DMS153 (cell line): ENCODE measurements at regions not wholly inside any gene's neighbourhood (a gene's known extent, or its start where the extent isn't known, plus 50 kb on each side); places are given as distances from the start of the nearest gene placed in this dataset.
A peak's percentile ranks its signal among the peaks of the same experiment; 100 is the strongest.

Experiments used
- DNase-seq: peaks from one replicate; lab custom pipeline; 2025; lab: John Stamatoyannopoulos, UW

DNA sequence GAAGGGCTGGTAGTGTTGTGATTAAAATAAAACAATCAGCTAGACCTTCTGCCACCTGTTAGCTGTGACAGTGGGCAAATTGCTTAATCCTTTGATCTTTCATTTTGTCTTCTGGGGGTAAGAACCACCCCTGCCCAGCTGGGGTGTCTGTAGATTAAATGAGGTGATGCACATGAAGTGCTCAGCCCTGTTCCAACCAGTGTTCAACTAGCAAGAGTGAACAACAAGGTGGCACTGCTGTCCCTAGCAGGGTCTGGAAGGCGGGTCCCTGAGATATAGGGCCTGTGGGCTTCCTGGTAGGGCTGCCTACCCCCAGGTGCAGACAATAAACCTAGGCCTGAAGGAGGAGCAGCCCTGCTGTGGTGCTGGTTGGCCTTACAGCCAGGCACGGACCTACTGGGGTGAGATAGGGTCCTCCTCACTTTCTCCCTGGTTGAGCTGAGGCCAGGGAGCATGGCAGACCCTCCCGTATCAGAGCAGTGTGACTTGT lies 60.6 kb downstream of the ARL6IP4 start:
- DNase-seq: peak; percentile 76

DNA sequence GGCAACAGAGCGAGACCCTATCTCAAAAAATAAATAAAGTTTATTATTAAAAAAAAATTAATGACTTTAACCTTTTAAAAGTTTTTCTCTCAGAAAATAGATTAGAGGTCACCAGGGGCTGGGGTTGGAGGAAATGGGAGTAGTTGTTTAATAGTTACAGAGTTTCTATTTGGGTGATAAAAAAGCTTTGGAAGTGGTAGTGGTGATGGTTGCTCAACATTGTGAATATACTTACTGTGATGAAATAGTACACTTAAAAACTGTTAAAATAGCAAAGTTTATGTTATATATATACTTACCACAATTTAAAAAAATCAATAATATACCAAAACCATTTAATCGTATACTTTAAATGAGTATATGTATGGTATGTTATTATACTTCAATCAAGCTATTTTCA lies 59.6 kb downstream of the ARL6IP4 start:
- DNase-seq: no peak

DNA sequence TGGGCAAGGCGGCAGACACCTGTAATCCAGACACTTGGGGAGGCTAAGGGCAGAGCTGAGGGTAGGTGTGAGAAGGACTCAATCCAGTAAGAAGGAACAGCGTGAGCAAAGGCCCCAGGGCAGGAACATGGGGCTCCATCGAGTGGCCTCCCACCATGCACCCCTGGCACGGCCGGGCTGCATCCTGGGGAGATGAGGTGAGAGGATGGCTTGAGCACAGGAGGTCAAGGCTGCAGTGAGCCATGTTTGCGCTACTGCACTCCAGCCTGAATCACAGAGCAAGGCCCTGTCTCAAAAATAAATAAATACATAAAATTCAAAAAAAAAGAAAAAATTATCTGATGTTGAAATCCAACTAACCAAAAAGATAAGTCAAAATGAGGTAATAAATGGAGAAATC lies 58.5 kb downstream of the ARL6IP4 start:
- DNase-seq: no peak

DNA sequence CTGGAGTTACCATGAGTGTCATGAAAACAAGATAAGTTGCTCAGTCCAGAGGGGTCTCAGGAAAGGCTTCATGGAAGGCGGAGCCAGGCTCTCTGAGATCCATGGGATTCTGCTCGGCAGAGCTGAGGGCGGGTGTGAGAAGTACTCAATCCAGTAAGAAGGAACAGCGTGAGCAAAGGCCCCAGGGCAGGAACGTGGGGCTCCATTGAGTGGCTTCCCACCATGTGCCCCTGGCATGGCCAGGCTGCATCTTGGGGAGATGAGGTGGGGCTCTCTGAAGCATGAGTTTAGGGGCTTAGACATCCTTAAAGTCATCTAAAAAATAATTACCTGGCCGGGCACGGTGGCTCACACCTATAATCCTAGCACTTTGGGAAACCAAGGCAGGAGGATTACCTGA lies 58.0 kb downstream of the ARL6IP4 start:
- DNase-seq: no peak

DNA sequence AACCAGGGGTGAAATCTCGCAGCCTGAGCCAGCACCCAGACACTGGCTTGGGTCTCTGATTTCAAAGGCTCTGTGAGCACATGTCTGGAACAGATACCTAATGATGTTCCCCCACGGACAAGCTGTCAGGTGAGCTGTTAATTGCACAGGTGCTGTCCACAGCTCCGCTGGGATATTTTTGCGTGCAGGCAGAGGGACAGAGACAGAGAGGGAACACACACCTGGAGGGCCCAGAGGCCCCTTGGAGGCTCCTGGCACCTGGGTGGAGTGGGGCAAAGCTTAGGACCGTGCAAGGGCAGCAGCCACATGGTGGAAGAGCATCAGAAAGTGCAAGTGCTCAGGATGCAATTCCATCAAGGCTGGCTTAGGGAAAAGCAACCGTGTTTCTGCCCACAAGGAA lies 57.3 kb downstream of the ARL6IP4 start:
- DNase-seq: no peak

DNA sequence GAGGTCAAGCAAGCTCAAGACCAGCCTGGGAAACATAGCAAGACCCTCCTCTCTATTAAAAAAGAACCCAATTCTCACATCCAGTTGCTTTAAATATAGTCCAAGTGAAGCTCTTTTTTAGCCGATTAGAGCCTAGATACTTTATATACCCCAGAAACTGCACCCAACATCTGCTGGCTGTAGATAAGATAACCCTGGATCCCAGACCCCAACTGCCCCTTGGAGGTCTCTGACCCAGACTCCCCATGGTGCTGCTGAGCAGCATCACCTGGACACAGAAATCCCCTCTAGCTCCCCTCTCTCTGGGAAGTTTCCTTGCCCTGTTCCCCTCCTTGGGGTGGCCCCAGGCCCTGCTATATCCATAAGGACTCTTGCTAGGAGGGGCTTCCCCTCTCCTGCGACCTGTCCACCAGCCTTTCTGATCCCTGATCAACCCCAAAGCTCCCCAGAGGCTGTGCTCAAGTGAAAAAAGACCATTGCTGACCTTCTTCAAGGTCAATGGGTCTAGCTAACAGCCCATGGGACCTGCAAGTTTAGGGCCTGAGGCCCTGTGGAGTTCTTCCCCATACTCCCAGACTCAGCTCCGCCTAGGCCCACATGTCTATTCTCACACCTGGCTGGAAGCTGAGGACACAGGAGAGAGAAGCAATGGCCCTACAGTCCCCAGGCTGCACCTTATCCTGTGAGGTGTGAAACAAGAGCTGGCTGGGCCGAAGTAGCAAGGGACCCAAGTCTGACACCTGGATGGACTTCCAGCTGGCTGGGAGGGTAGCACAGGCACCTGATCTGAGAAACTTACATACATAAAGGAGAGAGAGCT lies 56.2 kb downstream of the ARL6IP4 start:
- no peak for DNase-seq

DNA sequence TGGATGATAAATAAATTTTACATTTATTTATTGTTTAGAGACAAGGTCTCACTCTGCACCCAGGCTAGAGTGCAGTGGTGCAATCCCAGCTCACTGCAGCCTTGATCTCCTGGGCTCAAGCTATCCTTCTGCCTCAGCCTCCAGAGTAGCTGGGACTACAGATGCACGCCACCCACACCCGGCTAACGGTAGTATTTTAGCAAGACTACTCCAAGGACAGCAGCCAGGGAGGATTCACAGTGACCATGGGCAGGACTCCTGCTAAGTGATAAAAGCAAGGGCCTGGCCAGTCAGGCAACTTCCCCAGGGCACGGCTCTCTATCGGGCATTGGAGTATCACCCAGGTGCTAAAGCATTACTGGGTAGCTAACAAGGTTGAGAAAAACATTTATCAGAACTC lies 55.4 kb downstream of the ARL6IP4 start:
- no peak for DNase-seq

DNA sequence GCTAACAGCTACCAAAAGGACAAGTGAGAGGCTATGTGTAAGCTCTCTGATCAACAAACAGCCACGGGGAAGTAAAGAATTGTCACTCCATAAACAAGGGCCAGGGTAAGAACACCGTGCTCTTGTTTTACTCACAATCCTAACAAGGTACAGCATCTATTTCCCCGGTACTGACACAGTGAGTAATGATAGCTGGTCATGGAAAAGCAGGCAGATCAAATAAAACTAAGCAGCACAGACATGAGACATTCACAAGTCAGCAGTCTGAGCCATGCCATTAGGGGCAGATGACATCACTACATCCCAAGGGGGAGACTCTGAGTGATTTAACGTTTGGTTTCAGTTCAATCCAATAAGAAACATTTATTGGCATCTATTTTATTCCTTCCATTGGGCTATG lies 54.4 kb downstream of the ARL6IP4 start:
- DNase-seq: no peak

DNA sequence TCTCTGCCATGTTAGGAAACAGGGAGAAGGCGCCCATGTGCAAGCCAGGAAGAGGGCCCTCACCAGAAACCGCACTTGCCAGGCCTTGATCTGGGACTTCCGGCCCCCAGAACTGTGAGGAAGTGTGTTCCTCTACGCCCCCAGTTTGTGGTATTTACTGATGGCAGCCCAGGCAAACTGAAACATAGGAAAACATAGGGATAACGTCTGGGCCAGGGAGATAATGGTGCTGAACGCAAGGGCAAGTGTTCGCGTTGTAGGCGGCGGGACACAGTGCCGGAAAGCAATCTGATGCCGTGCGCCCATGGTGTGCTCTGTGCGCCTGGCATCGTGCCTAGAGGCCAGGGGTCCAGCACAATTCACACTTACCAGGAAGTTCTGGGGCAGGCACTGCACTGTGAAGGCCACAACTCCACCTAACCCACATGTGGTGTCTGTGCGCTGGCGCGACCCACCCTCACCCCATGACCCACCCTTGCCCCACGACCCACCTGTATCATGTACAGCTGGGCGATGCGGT lies 53.6 kb downstream of the ARL6IP4 start:
- no peak for DNase-seq

DNA sequence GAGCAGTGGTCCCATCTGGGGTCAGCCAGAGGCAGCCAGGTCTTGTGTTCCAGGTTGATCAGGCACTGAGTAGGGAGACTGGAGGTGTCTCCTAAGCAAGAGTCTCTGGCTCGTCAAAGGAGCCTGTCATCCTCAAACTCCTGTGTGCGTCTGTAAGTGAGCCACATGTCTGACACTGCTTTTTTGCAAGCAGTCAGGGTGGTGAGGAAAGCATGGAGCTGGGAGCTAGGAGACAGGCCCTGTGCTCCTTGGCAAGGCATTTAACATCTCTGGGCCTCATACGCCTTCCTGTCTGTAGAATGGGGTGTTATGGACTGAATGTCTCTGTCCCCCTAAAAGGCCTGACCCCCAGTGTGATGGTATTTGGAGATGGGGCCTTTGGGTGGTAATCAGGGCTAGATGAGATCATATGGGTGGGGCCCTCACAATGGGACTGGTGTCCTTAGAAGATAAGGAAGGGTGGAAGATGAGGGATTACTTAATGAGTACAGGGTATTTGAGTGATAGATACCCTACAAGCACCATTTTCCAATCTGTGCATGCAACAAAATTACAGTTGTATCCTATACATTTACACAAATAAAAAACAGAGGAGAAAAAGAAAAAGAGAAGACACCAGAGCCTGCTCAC lies 53.0 kb downstream of the ARL6IP4 start:
- no peak for DNase-seq

DNA sequence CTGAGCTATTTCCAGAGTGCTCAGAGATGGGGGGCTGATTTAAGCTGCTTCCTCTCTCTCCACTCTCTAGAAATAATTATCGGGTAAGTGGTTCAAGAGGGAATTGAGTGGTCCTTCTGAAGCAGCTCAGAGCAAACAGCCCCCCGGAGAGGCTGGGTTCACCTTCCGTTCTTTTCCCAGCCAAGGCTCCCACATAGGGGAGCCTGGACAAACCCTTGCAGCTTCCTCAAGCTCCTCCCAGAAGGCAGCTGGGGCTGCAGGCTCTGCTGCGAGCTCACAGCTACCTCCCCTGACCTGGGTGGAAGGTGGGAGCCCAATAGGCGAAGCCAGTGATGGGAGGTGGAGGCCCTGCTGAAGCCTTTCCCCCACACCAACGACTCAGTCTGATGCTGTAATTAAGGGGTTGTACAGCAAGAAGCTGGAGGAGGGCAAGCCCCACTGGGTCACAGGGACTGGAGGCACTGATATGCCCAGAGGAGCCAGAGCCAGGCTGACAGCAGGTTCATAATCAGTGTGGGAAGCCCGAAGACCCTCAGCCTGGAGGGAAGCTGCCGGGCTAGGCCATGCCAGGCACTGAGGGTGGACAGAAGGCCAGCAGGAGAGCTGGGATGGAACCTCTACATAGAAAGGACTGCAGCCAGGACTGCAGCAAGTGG lies 52.4 kb downstream of the ARL6IP4 start:
- DNase-seq: no peak
